Panc1 (cell line): ENCODE measurements at regions not wholly inside any gene's neighbourhood (a gene's known extent, or its start where the extent isn't known, plus 50 kb on each side); places are given as distances from the start of the nearest gene placed in this dataset.

Source experiments
- ATAC-seq: fragments of 200-7000 bp; cut with Tn5 transposase; 2 replicates; pipeline ENCODE4 v1.9.1; 2020; ENCODE audit warnings: mild to moderate bottlenecking, moderate library complexity
- BruUV-seq: library from RNA; stranded (reverse); fragments of 400-500 nt; replicated peaks from 2 replicates; lab custom pipeline; 2021; lab: Mats Ljungman, UMichigan
- CTCF ChIA-PET: fragments of 300-600 bp; sonication (Branson Sonifier 250); formaldehyde crosslinking; loops from one replicate; lab custom pipeline; 2022; ENCODE audit warnings: antibody characterized with exemption; lab: Charles Lee
- POLR2A ChIA-PET: fragments of 300-600 bp; sonication (Branson Sonifier 250); formaldehyde crosslinking; loops from one replicate; lab custom pipeline; 2022; ENCODE audit warnings: antibody characterized with exemption; lab: Charles Lee
- DNase-seq: peaks from one replicate; pipeline ENCODE4 v3.0.0-alpha.2; 2010; ENCODE audit warnings: low read depth, low spot score
- H3K27ac ChIP-seq: 2 replicates; pipeline ENCODE4 v1.5.1; 2011; ENCODE audit warnings: mild to moderate bottlenecking, low read length, inconsistent platforms
- H3K27me3 ChIP-seq: fragments of 200-500 bp; sonication (Bioruptor generic); 2 replicates; pipeline ENCODE4 v1.6.0; 2014; ENCODE audit warnings: low read length, inconsistent platforms; ENCODE audit not compliant: control insufficient read depth, insufficient read depth
- H3K36me3 ChIP-seq: fragments of 200-500 bp; sonication (Bioruptor generic); 2 replicates; pipeline ENCODE4 v1.5.1; 2014; ENCODE audit warnings: inconsistent platforms, mild to moderate bottlenecking, low read length, moderate library complexity; ENCODE audit not compliant: control insufficient read depth, insufficient read depth
- H3K4me1 ChIP-seq: 2 replicates; pipeline ENCODE4 v1.5.1; 2011; ENCODE audit warnings: inconsistent platforms, mild to moderate bottlenecking, low read length, moderate library complexity; ENCODE audit not compliant: control insufficient read depth, insufficient read depth
- H3K4me3 ChIP-seq, 2 experiments: 2 replicates each; pipeline ENCODE4 v1.5.1; 2011 to 2012; ENCODE audit warnings: low read depth in 2 of 2, low read length in 2 of 2, mild to moderate bottlenecking in 2 of 2, inconsistent platforms in 1 of 2, moderate library complexity in 1 of 2
- H3K9me3 ChIP-seq: fragments of 200-500 bp; sonication (Bioruptor generic); 2 replicates; pipeline ENCODE4 v1.5.1; 2014; ENCODE audit warnings: low read depth, mild to moderate bottlenecking, inconsistent platforms, low read length, moderate library complexity; ENCODE audit not compliant: control insufficient read depth, insufficient read depth
- POLR2AphosphoS5 ChIP-seq: IDR thresholded peaks from 2 replicates; pipeline ENCODE4 v1.6.1; 2012; ENCODE audit warnings: mild to moderate bottlenecking, low read depth, low read length, moderate library complexity
- SIN3A ChIP-seq: IDR thresholded peaks from 2 replicates; pipeline ENCODE4 v1.6.1; 2012; ENCODE audit warnings: low read depth, mild to moderate bottlenecking, low read length, moderate library complexity, borderline replicate concordance; ENCODE audit not compliant: insufficient read depth
- TCF7L2 ChIP-seq: IDR thresholded peaks from 2 replicates; pipeline ENCODE4 v1.6.1; 2011; ENCODE audit warnings: mild to moderate bottlenecking, low read depth, low read length, inconsistent platforms
- in situ Hi-C: cut with HindIII; loops from 2 replicates; pipeline ENCODE4 v1.10.0; 2016; ENCODE audit warnings: low sequenced_read_pairs, low pct_unique_long_range_greater_than_20kb
- intact Hi-C: fragments of 100-400 bp; cut with micrococcal nuclease; formaldehyde crosslinking; loops from one replicate; pipeline ENCODE4 v1.10.0; 2022; ENCODE audit not compliant: unreplicated experiment
- TF ChIP-seq, protein P1 (sequence below), 2 experiments: IDR thresholded peaks; 2 replicates each; pipeline ENCODE4 v1.6.1; 2011 to 2012; ENCODE audit warnings: low read depth in 2 of 2, control low read depth in 1 of 2, low read length in 1 of 2, mild to moderate bottlenecking in 1 of 2, moderate library complexity in 1 of 2; ENCODE audit not compliant: insufficient read depth in 1 of 2
- TF ChIP-seq, protein P2 (sequence below): fragments of 450-650 bp; IDR thresholded peaks from 2 replicates; pipeline ENCODE4 v1.5.1; 2017; ENCODE audit warnings: mild to moderate bottlenecking

DNA sequence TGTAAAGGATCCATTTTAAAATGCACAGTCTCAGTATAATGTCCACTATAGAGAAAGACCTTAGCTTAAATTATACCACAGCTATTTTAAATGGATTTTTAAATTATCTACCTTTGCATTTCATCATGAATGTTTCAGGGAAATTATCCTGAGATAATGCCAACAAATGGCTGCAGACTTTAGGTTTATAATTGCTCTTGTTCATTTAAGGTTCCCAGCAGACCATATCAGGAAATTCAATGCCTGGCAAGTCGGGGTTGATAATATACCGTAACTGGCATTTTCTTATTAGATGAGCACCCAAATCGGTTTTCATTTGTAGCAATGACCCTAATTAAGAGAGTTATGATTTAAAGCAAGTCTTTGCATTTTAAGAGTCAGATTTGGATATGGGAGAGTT is 227.1 kb upstream of the ARRDC4 start:
- Histone ChIP-seq H3K9me3 (no peaks in the 10 kb centered on the region), H3K36me3 (no peaks in the 10 kb centered on the region), H3K4me3 (no peak overlapping the region), H3K27ac (no peak overlapping the region), H3K27me3 (peaks cover 2% of the 10 kb centered on the region; the same call in 1 of the 2 replicates), H3K4me1 (no peaks in the 10 kb centered on the region)
- no peak for ATAC-seq
- no peak for TF ChIP-seq TCF7L2
- intact Hi-C loops (no loop called here), in situ Hi-C loops (no loop called here)
- ChIA-PET POLR2A (no interaction called here), CTCF (no interaction called here)
- no TSS peak for BruUV-seq
- DNase-seq = no peak

DNA sequence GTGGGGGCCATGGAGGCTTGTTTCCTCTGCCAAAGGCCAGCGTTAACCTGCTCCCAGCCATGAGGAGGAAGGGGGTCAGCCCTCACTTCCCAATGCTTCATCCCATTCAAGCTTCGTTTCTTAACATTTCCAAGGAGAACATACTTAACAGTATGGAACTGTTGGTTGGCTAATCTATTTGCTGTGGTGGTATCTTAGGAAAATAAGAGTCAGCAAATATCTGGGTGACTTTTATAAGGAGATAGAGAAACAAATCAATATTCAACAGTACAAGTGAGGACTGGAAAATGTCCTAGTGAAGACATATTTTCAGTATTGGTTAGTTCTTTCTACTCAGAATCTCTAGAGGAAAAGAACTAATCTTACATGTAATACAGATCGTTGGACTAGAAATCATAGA is 223.8 kb upstream of the ARRDC4 start:
- in situ Hi-C loops = no loop called here
- intact Hi-C loops = no loop called here
- no peaks in the 10 kb centered on the region for H3K36me3 ChIP-seq
- H3K27me3 ChIP-seq = peaks cover 2% of the 10 kb centered on the region; the same call in 1 of the 2 replicates
- POLR2A ChIA-PET = no interaction called here
- H3K9me3 ChIP-seq = no peaks in the 10 kb centered on the region
- DNase-seq (no peak), ATAC-seq (no peak)
- BruUV-seq = no TSS peak
- no peak overlapping the region for H3K27ac ChIP-seq
- TF ChIP-seq TCF7L2 (no peak), POLR2AphosphoS5 (no peak), SIN3A (no peak)
- TF ChIP-seq, protein P1, sequence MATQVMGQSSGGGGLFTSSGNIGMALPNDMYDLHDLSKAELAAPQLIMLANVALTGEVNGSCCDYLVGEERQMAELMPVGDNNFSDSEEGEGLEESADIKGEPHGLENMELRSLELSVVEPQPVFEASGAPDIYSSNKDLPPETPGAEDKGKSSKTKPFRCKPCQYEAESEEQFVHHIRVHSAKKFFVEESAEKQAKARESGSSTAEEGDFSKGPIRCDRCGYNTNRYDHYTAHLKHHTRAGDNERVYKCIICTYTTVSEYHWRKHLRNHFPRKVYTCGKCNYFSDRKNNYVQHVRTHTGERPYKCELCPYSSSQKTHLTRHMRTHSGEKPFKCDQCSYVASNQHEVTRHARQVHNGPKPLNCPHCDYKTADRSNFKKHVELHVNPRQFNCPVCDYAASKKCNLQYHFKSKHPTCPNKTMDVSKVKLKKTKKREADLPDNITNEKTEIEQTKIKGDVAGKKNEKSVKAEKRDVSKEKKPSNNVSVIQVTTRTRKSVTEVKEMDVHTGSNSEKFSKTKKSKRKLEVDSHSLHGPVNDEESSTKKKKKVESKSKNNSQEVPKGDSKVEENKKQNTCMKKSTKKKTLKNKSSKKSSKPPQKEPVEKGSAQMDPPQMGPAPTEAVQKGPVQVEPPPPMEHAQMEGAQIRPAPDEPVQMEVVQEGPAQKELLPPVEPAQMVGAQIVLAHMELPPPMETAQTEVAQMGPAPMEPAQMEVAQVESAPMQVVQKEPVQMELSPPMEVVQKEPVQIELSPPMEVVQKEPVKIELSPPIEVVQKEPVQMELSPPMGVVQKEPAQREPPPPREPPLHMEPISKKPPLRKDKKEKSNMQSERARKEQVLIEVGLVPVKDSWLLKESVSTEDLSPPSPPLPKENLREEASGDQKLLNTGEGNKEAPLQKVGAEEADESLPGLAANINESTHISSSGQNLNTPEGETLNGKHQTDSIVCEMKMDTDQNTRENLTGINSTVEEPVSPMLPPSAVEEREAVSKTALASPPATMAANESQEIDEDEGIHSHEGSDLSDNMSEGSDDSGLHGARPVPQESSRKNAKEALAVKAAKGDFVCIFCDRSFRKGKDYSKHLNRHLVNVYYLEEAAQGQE (IDR thresholded peaks at IDR 0.05; ENCODE audit: insufficient read depth in 1 of 2, low read depth in 2 of 2, low read length in 1 of 2) = no peak
- TF ChIP-seq, protein P2, sequence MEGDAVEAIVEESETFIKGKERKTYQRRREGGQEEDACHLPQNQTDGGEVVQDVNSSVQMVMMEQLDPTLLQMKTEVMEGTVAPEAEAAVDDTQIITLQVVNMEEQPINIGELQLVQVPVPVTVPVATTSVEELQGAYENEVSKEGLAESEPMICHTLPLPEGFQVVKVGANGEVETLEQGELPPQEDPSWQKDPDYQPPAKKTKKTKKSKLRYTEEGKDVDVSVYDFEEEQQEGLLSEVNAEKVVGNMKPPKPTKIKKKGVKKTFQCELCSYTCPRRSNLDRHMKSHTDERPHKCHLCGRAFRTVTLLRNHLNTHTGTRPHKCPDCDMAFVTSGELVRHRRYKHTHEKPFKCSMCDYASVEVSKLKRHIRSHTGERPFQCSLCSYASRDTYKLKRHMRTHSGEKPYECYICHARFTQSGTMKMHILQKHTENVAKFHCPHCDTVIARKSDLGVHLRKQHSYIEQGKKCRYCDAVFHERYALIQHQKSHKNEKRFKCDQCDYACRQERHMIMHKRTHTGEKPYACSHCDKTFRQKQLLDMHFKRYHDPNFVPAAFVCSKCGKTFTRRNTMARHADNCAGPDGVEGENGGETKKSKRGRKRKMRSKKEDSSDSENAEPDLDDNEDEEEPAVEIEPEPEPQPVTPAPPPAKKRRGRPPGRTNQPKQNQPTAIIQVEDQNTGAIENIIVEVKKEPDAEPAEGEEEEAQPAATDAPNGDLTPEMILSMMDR = no peak
- CTCF ChIA-PET = no interaction called here
- no peak overlapping the region for H3K4me3 ChIP-seq
- H3K4me1 ChIP-seq = no peaks in the 10 kb centered on the region

DNA sequence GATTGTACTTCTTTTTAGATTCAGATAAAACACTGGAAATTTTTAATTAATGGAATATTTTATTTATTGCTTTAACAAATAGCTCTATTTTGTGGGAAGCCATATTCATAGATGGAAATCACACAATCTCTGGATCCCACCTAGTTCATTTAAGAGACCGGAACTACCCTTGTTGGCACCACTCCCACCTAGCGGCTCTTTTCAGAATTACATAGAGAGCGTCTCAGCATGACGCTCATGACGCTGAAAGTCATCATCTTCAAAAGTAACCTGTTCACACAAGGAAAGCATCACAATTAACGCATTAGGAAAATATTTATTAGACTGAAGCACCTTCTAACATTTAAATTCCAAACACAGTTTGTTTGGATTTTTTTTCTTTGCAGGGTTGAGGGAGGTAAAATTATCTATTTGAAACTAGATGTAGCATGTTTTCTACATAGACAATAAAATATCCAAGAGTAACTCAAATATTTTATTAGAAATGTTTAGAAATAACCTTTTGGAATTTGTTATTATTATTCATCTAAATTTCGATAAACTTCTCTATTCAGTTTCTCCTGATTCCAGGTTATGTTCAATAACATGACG is 214.9 kb upstream of the ARRDC4 start:
- no peak overlapping the region for H3K4me3 ChIP-seq
- H3K4me1 ChIP-seq = no peaks in the 10 kb centered on the region
- ATAC-seq (no peak), DNase-seq (no peak)
- no peaks in the 10 kb centered on the region for H3K27me3 ChIP-seq
- ChIA-PET POLR2A (interaction anchor here (0.5 kb wide), 1 partner anchor 1112 kb away, joined by 3 read pairs; no protein-coding TSS in a partner anchor), CTCF (interaction anchor here (0.6 kb wide), 1 partner anchor 124 kb away, joined by 4 read pairs; no protein-coding TSS in a partner anchor)
- intact Hi-C loops (loop anchor here (10.0 kb wide), 1 partner anchor 1681 kb away; no protein-coding TSS in a partner anchor), in situ Hi-C loops (no loop called here)
- no TSS peak for BruUV-seq
- TF ChIP-seq, protein P2 = peak; percentile 81
- TF ChIP-seq, protein P1 (IDR thresholded peaks at IDR 0.05; ENCODE audit: insufficient read depth in 1 of 2, low read depth in 2 of 2, low read length in 1 of 2) = no peak
- no peaks in the 10 kb centered on the region for H3K9me3 ChIP-seq
- H3K36me3 ChIP-seq = no peaks in the 10 kb centered on the region
- no peak overlapping the region for H3K27ac ChIP-seq
